ENCODE measurements at regions not wholly inside any gene's neighbourhood (a gene's known extent, or its start where the extent isn't known, plus 50 kb on each side); places are given as distances from the start of the nearest gene placed in this dataset.

DNA sequence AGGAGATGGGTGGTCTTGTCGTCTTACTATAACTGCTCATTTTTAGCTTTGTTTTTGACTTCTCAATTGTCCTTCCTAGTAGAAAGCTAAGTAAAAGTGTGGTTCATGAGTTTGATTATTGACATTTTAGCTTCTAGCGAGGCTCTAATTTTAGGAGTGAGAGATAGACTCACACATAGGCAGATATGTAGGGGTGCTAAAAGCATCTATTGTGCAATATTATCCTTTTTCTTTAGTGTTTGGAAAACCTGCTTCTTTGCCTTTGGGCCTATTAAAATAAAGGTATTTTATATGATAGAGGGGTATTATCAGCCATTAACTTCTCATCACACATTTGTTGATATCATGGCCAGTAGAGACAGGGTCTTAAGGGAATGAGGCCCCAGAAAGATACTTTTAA, 195.3 kb downstream of the SPRY1 start:
- no peaks in the 10 kb centered on the region for H3K36me3 ChIP-seq (ENCODE audit: insufficient read depth, low read length)
- H3K4me3 ChIP-seq (ENCODE audit: low read length): no peak overlapping the region
- H3K79me2 ChIP-seq (replicated peaks; ENCODE audit: insufficient read depth, low read length): no peaks in the 10 kb centered on the region
- H3K27ac ChIP-seq (ENCODE audit: low read length): no peak overlapping the region
- TF ChIP-seq CTCF (IDR thresholded peaks at IDR 0.05; ENCODE audit: poor library complexity, severe bottlenecking) (no peak), EZH2 (IDR thresholded peaks at IDR 0.05; ENCODE audit: borderline replicate concordance, insufficient read depth, low read length, poor library complexity, severe bottlenecking) (no peak), MXI1 (conservative IDR thresholded peaks at IDR 0.05; ENCODE audit: poor library complexity, severe bottlenecking) (no peak), SMC3 (conservative IDR thresholded peaks at IDR 0.05; ENCODE audit: poor library complexity) (no peak), RAD21 (conservative IDR thresholded peaks at IDR 0.05) (no peak), TAF1 (IDR thresholded peaks at IDR 0.05; ENCODE audit: low read depth) (no peak), REST (IDR thresholded peaks at IDR 0.05; ENCODE audit: borderline replicate concordance) (no peak), EP300 (conservative IDR thresholded peaks at IDR 0.05; ENCODE audit: poor library complexity, severe bottlenecking) (no peak), POLR2AphosphoS5 (IDR thresholded peaks at IDR 0.05) (no peak)
- H3K9me2 ChIP-seq (ENCODE audit: insufficient read depth, low read length): no peaks in the 10 kb centered on the region
- H2AFZ ChIP-seq (ENCODE audit: low read depth, low read length): no peak overlapping the region
- no peak overlapping the region for H3K4me2 ChIP-seq (ENCODE audit: low read length)
- no peak overlapping the region for H3K9ac ChIP-seq (ENCODE audit: low read length)
- H4K20me1 ChIP-seq (ENCODE audit: insufficient read depth): no peaks in the 10 kb centered on the region
- no peaks in the 10 kb centered on the region for H3K9me3 ChIP-seq (ENCODE audit: low read length)
- H3F3A ChIP-seq (ENCODE audit: insufficient read depth, low read length, poor library complexity, severe bottlenecking): no peaks in the 10 kb centered on the region
- H3K27me3 ChIP-seq (ENCODE audit: insufficient read depth, low read depth, low read length): no peaks in the 10 kb centered on the region

DNA sequence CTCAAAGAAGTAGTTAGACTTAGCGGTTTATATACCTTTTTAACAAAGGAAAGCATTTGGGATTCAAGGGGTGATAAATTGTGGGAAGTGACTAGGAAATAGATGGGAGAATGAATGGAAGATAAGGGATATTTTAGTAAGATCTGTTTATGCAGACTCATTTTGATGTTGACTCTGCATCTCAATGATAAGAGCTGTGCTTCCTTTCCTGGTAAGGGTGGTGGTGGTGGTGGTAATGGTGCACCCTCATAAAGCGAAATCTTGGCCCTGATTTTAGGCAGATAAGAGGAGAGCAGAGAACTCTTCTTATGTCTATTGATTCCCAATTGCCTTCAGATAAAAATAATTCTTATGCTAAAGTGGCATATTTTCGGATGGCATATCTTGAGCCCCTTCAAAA, 197.1 kb downstream of the SPRY1 start:
- H3K36me3 ChIP-seq (ENCODE audit: insufficient read depth, low read length): no peaks in the 10 kb centered on the region
- no peak overlapping the region for H3K27ac ChIP-seq (ENCODE audit: low read length)
- H4K20me1 ChIP-seq (ENCODE audit: insufficient read depth): no peaks in the 10 kb centered on the region

More for the DNA sequence above, 197.1 kb downstream of the SPRY1 start:
- Histone ChIP-seq H3K27me3 (ENCODE audit: insufficient read depth, low read depth, low read length) (no peaks in the 10 kb centered on the region), H3K79me2 (replicated peaks; ENCODE audit: insufficient read depth, low read length) (no peaks in the 10 kb centered on the region), H2AFZ (ENCODE audit: low read depth, low read length) (no peak overlapping the region), H3F3A (ENCODE audit: insufficient read depth, low read length, poor library complexity, severe bottlenecking) (no peaks in the 10 kb centered on the region), H3K4me2 (ENCODE audit: low read length) (no peak overlapping the region), H3K4me3 (ENCODE audit: low read length) (no peak overlapping the region), H3K9me2 (ENCODE audit: insufficient read depth, low read length) (no peaks in the 10 kb centered on the region), H3K9ac (ENCODE audit: low read length) (no peak overlapping the region), H3K9me3 (ENCODE audit: low read length) (no peaks in the 10 kb centered on the region)
- TF ChIP-seq CTCF (IDR thresholded peaks at IDR 0.05; ENCODE audit: poor library complexity, severe bottlenecking) (no peak), POLR2AphosphoS5 (IDR thresholded peaks at IDR 0.05) (no peak), RAD21 (conservative IDR thresholded peaks at IDR 0.05) (no peak), SMC3 (conservative IDR thresholded peaks at IDR 0.05; ENCODE audit: poor library complexity) (no peak), REST (IDR thresholded peaks at IDR 0.05; ENCODE audit: borderline replicate concordance) (no peak), EZH2 (IDR thresholded peaks at IDR 0.05; ENCODE audit: borderline replicate concordance, insufficient read depth, low read length, poor library complexity, severe bottlenecking) (no peak), EP300 (conservative IDR thresholded peaks at IDR 0.05; ENCODE audit: poor library complexity, severe bottlenecking) (no peak), MXI1 (conservative IDR thresholded peaks at IDR 0.05; ENCODE audit: poor library complexity, severe bottlenecking) (no peak), TAF1 (IDR thresholded peaks at IDR 0.05; ENCODE audit: low read depth) (no peak)

All from neural cell (in vitro differentiated cells).